Sigmoid colon (tissue), 4 donors: ENCODE measurements at regions not wholly inside any gene's neighbourhood (a gene's known extent, or its start where the extent isn't known, plus 50 kb on each side); places are given as distances from the start of the nearest gene placed in this dataset.

ENCODE experiments used
- POLR2AphosphoS5 ChIP-seq, 4 donors: sonication (generic); formaldehyde crosslinking; IDR thresholded peaks; one replicate each; pipeline ENCODE4 v1.6.1; 2017; ENCODE audit warnings: antibody characterized with exemption in 4 of 4
- TF ChIP-seq, protein P1 (sequence below), 4 experiments: fragments of 450-650 bp in 3 of 4; fragments of 200-600 bp in 1 of 4; IDR thresholded peaks; one replicate each; pipeline ENCODE4 v1.5.1; 2016 to 2019; ENCODE audit warnings: antibody characterized with exemption in 4 of 4, mild to moderate bottlenecking in 3 of 4, moderate library complexity in 2 of 4

DNA sequence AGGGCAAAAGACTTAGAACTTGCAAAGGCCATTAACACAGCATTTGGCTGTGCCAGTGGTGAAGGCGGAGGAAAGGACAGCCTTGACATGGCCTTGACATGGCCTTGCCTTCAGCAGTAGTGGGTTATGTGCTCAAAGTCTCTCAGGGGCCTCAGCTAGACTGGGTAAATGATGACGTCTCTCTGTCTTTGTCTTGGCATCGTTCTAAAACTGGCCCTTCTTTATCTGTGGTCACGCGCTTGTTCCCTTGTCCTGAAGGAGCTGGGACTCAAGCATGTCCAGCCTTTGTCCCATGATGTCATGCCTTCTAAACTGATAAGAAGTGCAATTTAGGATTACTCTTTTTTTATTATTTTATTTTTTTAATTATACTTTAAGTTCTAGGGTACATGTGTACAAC, 88.7 kb upstream of the ATP10B start:
- TF ChIP-seq, protein P1, sequence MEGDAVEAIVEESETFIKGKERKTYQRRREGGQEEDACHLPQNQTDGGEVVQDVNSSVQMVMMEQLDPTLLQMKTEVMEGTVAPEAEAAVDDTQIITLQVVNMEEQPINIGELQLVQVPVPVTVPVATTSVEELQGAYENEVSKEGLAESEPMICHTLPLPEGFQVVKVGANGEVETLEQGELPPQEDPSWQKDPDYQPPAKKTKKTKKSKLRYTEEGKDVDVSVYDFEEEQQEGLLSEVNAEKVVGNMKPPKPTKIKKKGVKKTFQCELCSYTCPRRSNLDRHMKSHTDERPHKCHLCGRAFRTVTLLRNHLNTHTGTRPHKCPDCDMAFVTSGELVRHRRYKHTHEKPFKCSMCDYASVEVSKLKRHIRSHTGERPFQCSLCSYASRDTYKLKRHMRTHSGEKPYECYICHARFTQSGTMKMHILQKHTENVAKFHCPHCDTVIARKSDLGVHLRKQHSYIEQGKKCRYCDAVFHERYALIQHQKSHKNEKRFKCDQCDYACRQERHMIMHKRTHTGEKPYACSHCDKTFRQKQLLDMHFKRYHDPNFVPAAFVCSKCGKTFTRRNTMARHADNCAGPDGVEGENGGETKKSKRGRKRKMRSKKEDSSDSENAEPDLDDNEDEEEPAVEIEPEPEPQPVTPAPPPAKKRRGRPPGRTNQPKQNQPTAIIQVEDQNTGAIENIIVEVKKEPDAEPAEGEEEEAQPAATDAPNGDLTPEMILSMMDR (IDR thresholded peaks at IDR 0.05), result no peak
- no peak for TF ChIP-seq POLR2AphosphoS5 (IDR thresholded peaks at IDR 0.05)
